HepG2 (cell line): ENCODE measurements at regions not wholly inside any gene's neighbourhood (a gene's known extent, or its start where the extent isn't known, plus 50 kb on each side); places are given as distances from the start of the nearest gene placed in this dataset.

Source experiments
- ATAC-seq: fragments of 200-7000 bp; cut with Tn5 transposase; 3 replicates; pipeline ENCODE4 v1.9.1; 2020; ENCODE audit warnings: mild to moderate bottlenecking, moderate library complexity
- BruUV-seq: library from RNA; stranded (reverse); fragments of 400-500 nt; replicated peaks from 2 replicates; lab custom pipeline; 2021; lab: Mats Ljungman, UMichigan
- CTCF ChIA-PET: fragments of 300-600 bp; formaldehyde crosslinking; extraction: SDS; loops from one replicate; lab custom pipeline; 2021; ENCODE audit warnings: low total read pairs, inconsistent platforms, low intra/inter-chr PET ratio; lab: Yijun Ruan, JAX
- POLR2A ChIA-PET: fragments of 350-600 bp; sonication (Branson Sonifier 250); formaldehyde crosslinking; loops from one replicate; lab custom pipeline; 2020; ENCODE audit warnings: antibody characterized with exemption, inconsistent platforms; lab: Yijun Ruan, JAX
- DNase-seq: peaks from one replicate; pipeline ENCODE4 v3.0.0-alpha.2; 2015; ENCODE audit warnings: low spot score
- FAIRE-seq: peaks from 3 replicates; lab custom pipeline; 2011; peaks lifted over from hg19 to GRCh38; lab: Jason Lieb, UNC
- H2AFZ ChIP-seq: one replicate; pipeline ENCODE4 v1.6.1; 2011; ENCODE audit warnings: low read length, inconsistent platforms
- H3K27ac ChIP-seq: fragments of 300-600 bp; 3 replicates; pipeline ENCODE4 v1.8.0; 2011; ENCODE audit warnings: mixed run types, mild to moderate bottlenecking, mixed read lengths, low read length, inconsistent platforms; ENCODE audit not compliant: insufficient read depth; ENCODE audit errors: extremely low read length
- H3K27me3 ChIP-seq, 2 experiments: fragments of 200-600 bp in 1 of 2; 2 replicates in 1 of 2; 3 replicates in 1 of 2; pipeline versions ENCODE4 v1.6.0 to v1.8.0; 2011; ENCODE audit warnings: low read length in 2 of 2, mild to moderate bottlenecking in 2 of 2, moderate library complexity in 2 of 2, inconsistent platforms in 1 of 2; ENCODE audit not compliant: insufficient read depth in 2 of 2, control insufficient read depth in 1 of 2
- H3K36me3 ChIP-seq, 2 experiments: fragments of 200-600 bp in 1 of 2; replicated peaks in 1 of 2; 2 replicates in 1 of 2; 3 replicates in 1 of 2; pipeline versions ENCODE4 v1.5.1 to v1.8.0; 2011; ENCODE audit warnings: low read length in 2 of 2, inconsistent platforms in 1 of 2; ENCODE audit not compliant: insufficient read depth in 2 of 2, control insufficient read depth in 1 of 2
- H3K4me1 ChIP-seq: 2 replicates; pipeline ENCODE4 v1.5.1; 2012; ENCODE audit warnings: low read length, inconsistent platforms; ENCODE audit not compliant: insufficient read depth
- H3K4me2 ChIP-seq: 2 replicates; pipeline ENCODE4 v1.6.0; 2011; ENCODE audit warnings: low read depth, low read length, inconsistent platforms
- H3K4me3 ChIP-seq, 3 experiments: fragments of 200-600 bp in 1 of 3; sonication (generic), shearing (Covaris generic) in 1 of 3; replicated peaks in 1 of 3; 2 replicates each; pipeline ENCODE4 v1.5.1; 2011 to 2016; ENCODE audit warnings: low read length in 3 of 3, inconsistent platforms in 2 of 3, low read depth in 2 of 3, mild to moderate bottlenecking in 2 of 3, control low read depth in 1 of 3, mixed read lengths in 1 of 3; ENCODE audit not compliant: insufficient read depth in 1 of 3
- H3K79me2 ChIP-seq: one replicate; pipeline ENCODE4 v1.6.1; 2011; ENCODE audit warnings: low read length, inconsistent platforms; ENCODE audit not compliant: insufficient read depth
- H3K9ac ChIP-seq: 2 replicates; pipeline ENCODE4 v1.6.0; 2011; ENCODE audit warnings: mild to moderate bottlenecking, low read depth, low read length, inconsistent platforms; ENCODE audit not compliant: insufficient read depth
- H3K9me3 ChIP-seq: 2 replicates; pipeline ENCODE4 v1.5.1; 2012; ENCODE audit warnings: mild to moderate bottlenecking, low read length
- H4K20me1 ChIP-seq: 2 replicates; pipeline ENCODE4 v1.6.0; 2011; ENCODE audit warnings: inconsistent platforms, mild to moderate bottlenecking, low read length, moderate library complexity; ENCODE audit not compliant: insufficient read depth
- ATF6 ChIP-seq: sonication (generic); formaldehyde crosslinking; conservative IDR thresholded peaks from 2 replicates; pipeline ENCODE4 v1.4.0; 2020; ENCODE audit warnings: missing genetic modification reagents
- DRAP1 ChIP-seq: IDR thresholded peaks from 2 replicates; pipeline ENCODE4 v1.6.1; 2016; ENCODE audit warnings: missing genetic modification reagents, missing compliant biosample characterization
- ETV6 ChIP-seq: sonication (generic); formaldehyde crosslinking; conservative IDR thresholded peaks from 2 replicates; pipeline ENCODE4 v1.4.0; 2020; ENCODE audit warnings: missing genetic modification reagents
- KAT8 ChIP-seq: IDR thresholded peaks from 2 replicates; pipeline ENCODE4 v1.6.1; 2016; ENCODE audit warnings: missing genetic modification reagents, missing compliant biosample characterization
- MBD4 ChIP-seq: IDR thresholded peaks from 2 replicates; pipeline ENCODE4 v1.6.1; 2012; ENCODE audit warnings: low read length, inconsistent platforms, borderline replicate concordance
- MYPOP ChIP-seq: sonication (generic); formaldehyde crosslinking; IDR thresholded peaks from 2 replicates; pipeline ENCODE4 v1.8.1; 2023; ENCODE audit warnings: mild to moderate bottlenecking, moderate library complexity, missing genetic modification reagents
- ZNF234 ChIP-seq: sonication (generic); formaldehyde crosslinking; conservative IDR thresholded peaks from 2 replicates; pipeline ENCODE4 v1.5.1; 2020; ENCODE audit warnings: mild to moderate bottlenecking, missing genetic modification reagents
- ZNF598 ChIP-seq: sonication (generic); formaldehyde crosslinking; IDR thresholded peaks from 2 replicates; pipeline ENCODE4 v1.5.1; 2020; ENCODE audit warnings: mild to moderate bottlenecking, missing genetic modification reagents, borderline replicate concordance
- ZNF703 ChIP-seq: sonication (generic); formaldehyde crosslinking; IDR thresholded peaks from 2 replicates; pipeline ENCODE4 v1.5.1; 2020; ENCODE audit warnings: missing genetic modification reagents, mild to moderate bottlenecking, moderate library complexity, borderline replicate concordance
- whole genome bisulfite sequencing: methylation state at CpG from one replicate; pipeline ENCODE4 v1.1.6; 2017; ENCODE audit warnings: low lambda C conversion rate; 5-methylcytosine and 5-hydroxymethylcytosine counted together
- in situ Hi-C: cut with HindIII; loops from 2 replicates; pipeline ENCODE4 v1.10.0; 2017; ENCODE audit warnings: low pct_unique_long_range_greater_than_20kb; ENCODE audit not compliant: extremely low pct_ligation_motif_present
- intact Hi-C: fragments of 100-400 bp; cut with micrococcal nuclease; formaldehyde crosslinking; loops from one replicate; pipeline ENCODE4 v1.10.0; 2022; ENCODE audit not compliant: unreplicated experiment

GRCh38 chr3:39754549-39754948, 54.9 kb upstream of the MYRIP start:
- POLR2A ChIA-PET = no interaction called here
- DNase-seq (no peak), FAIRE-seq (no peak), ATAC-seq (no peak)
- Histone ChIP-seq H2AFZ (no peak overlapping the region), H4K20me1 (no peaks in the 10 kb centered on the region), H3K27me3 (0 out of 5 replicates have a peak, but pooled peaks cover 0 to 2% of the 10 kb centered on the region in 2 experiments), H3K9me3 (no peaks in the 10 kb centered on the region), H3K27ac (no peak overlapping the region), H3K4me2 (no peak overlapping the region), H3K4me3 (no peak overlapping the region), H3K4me1 (0 out of 2 replicates have a peak, but pooled peaks cover 8% of the 10 kb centered on the region), H3K79me2 (no peaks in the 10 kb centered on the region), H3K36me3 (no peaks in the 10 kb centered on the region), H3K9ac (no peak overlapping the region)
- in situ Hi-C loops (no loop called here), intact Hi-C loops (no loop called here)
- TF ChIP-seq ZNF234 (CRISPR knock-in tag) (no peak), ATF6 (CRISPR knock-in tag) (no peak), ETV6 (CRISPR knock-in tag) (no peak), DRAP1 (CRISPR knock-in tag) (no peak), MYPOP (no peak), MBD4 (no peak), ZNF598 (CRISPR knock-in tag) (no peak), ZNF703 (CRISPR knock-in tag) (no peak), KAT8 (CRISPR knock-in tag) (no peak)
- 4% methylated on average over 3 of the region's 3 CpGs for WGBS
- BruUV-seq = no TSS peak
- CTCF ChIA-PET = no interaction called here
